HG03025 (cell line): ENCODE measurements at regions not wholly inside any gene's neighbourhood (a gene's known extent, or its start where the extent isn't known, plus 50 kb on each side); places are given as distances from the start of the nearest gene placed in this dataset.

Experiments used
- ATAC-seq: cut with Tn5 transposase; IDR thresholded peaks from one replicate; pipeline ENCODE4 v1.9.1; 2021; ENCODE audit warnings: mild to moderate bottlenecking, moderate library complexity; ENCODE audit not compliant: unreplicated experiment, low FRiP score

- no peak for ATAC-seq
Observed at GRCh38 chr20:40111282-40111681, 577.8 kb downstream of the MAFB start.

- no peak for ATAC-seq
Observed at GRCh38 chr20:40110311-40110831, 578.7 kb downstream of the MAFB start.

GRCh38 chr20:40109136-40109535 lies 579.9 kb downstream of the MAFB start:
- no peak for ATAC-seq

GRCh38 chr20:40108321-40108720 lies 580.7 kb downstream of the MAFB start:
- ATAC-seq, result no peak

- ATAC-seq, result no peak
Observed at GRCh38 chr20:40104959-40105358, 584.1 kb downstream of the MAFB start.

- no peak for ATAC-seq
Observed at GRCh38 chr20:40103420-40103819, 585.6 kb downstream of the MAFB start.

GRCh38 chr20:40101560-40101959 lies 587.5 kb downstream of the MAFB start:
- no peak for ATAC-seq

GRCh38 chr20:40100261-40100660 lies 588.8 kb downstream of the MAFB start:
- no peak for ATAC-seq

- ATAC-seq, result no peak
Observed at GRCh38 chr20:40090236-40090635, 598.8 kb downstream of the MAFB start.

- no peak for ATAC-seq
Observed at GRCh38 chr20:40087496-40087895, 601.5 kb downstream of the MAFB start.

- no peak for ATAC-seq
Observed at GRCh38 chr20:40085513-40085912, 603.5 kb downstream of the MAFB start.

GRCh38 chr20:40082436-40082835 lies 606.6 kb downstream of the MAFB start:
- no peak for ATAC-seq

- ATAC-seq, result no peak
Observed at GRCh38 chr20:40081653-40082052, 607.4 kb downstream of the MAFB start.

GRCh38 chr20:40080041-40080652 lies 608.9 kb downstream of the MAFB start:
- no peak for ATAC-seq

GRCh38 chr20:40073535-40074111 lies 615.4 kb downstream of the MAFB start:
- ATAC-seq, result no peak

GRCh38 chr20:40072907-40073306 lies 616.1 kb downstream of the MAFB start:
- no peak for ATAC-seq

GRCh38 chr20:40056171-40056570 lies 632.9 kb downstream of the MAFB start:
- ATAC-seq, result no peak

- no peak for ATAC-seq
Observed at GRCh38 chr20:40055711-40056110, 633.3 kb downstream of the MAFB start.

- no peak for ATAC-seq
Observed at GRCh38 chr20:40054311-40054710, 634.7 kb downstream of the MAFB start.

- ATAC-seq, result no peak
Observed at GRCh38 chr20:40050596-40050995, 638.4 kb downstream of the MAFB start.

- ATAC-seq, result no peak
Observed at GRCh38 chr20:40049854-40050253, 639.2 kb downstream of the MAFB start.

GRCh38 chr20:40046703-40047102 lies 642.3 kb downstream of the MAFB start:
- ATAC-seq, result no peak
